Aorta (tissue), 5 donors: ENCODE measurements at regions not wholly inside any gene's neighbourhood (a gene's known extent, or its start where the extent isn't known, plus 50 kb on each side); places are given as distances from the start of the nearest gene placed in this dataset.

Experiments used
- ATAC-seq: fragments of 200-7000 bp; cut with Tn5 transposase; one replicate; pipeline ENCODE4 v1.9.1; 2022; ENCODE audit warnings: moderate library complexity; ENCODE audit not compliant: low FRiP score
- DNase-seq, 2 donors: peaks; one replicate each; pipeline ENCODE4 v3.0.0-alpha.2; 2020
- H3K27ac ChIP-seq, 2 donors: one replicate each; pipeline ENCODE4 v1.5.1; 2013; ENCODE audit warnings: low read length in 2 of 2, mild to moderate bottlenecking in 2 of 2, moderate library complexity in 2 of 2, control low read depth in 1 of 2, inconsistent platforms in 1 of 2, low read depth in 1 of 2
- H3K27me3 ChIP-seq, 2 donors: one replicate each; pipeline ENCODE4 v1.6.1; 2013; ENCODE audit warnings: control low read depth in 1 of 2, low read length in 1 of 2, mild to moderate bottlenecking in 1 of 2, moderate library complexity in 1 of 2; ENCODE audit not compliant: insufficient read depth in 2 of 2, control insufficient read depth in 1 of 2
- H3K36me3 ChIP-seq, 2 donors: one replicate each; pipeline ENCODE4 v1.6.1; 2013; ENCODE audit warnings: control low read depth in 1 of 2, low read length in 1 of 2, mild to moderate bottlenecking in 1 of 2; ENCODE audit not compliant: insufficient read depth in 2 of 2, control insufficient read depth in 1 of 2
- H3K4me1 ChIP-seq, 2 donors: one replicate each; pipeline ENCODE4 v1.6.1; 2013; ENCODE audit warnings: low read length in 2 of 2, control low read depth in 1 of 2, mild to moderate bottlenecking in 1 of 2, moderate library complexity in 1 of 2; ENCODE audit not compliant: insufficient read depth in 2 of 2, control insufficient read depth in 1 of 2
- H3K4me3 ChIP-seq, 2 donors: one replicate each; pipeline ENCODE4 v1.5.1; 2013; ENCODE audit warnings: low read length in 2 of 2, control low read depth in 1 of 2, mild to moderate bottlenecking in 1 of 2
- H3K9me3 ChIP-seq: one replicate; pipeline ENCODE4 v1.6.1; 2013; ENCODE audit warnings: mild to moderate bottlenecking, low read length; ENCODE audit not compliant: control insufficient read depth
- WGBS, 2 donors: extraction: QIAGEN DNeasy Blood & Tissue Kit; methylation state at CpG; one replicate each; pipeline ENCODE4 v1.1.7; 2013; 5-methylcytosine and 5-hydroxymethylcytosine counted together
- intact Hi-C, 2 donors: fragments of 100-400 bp; cut with DNase I; formaldehyde crosslinking; loops; one replicate each; pipeline versions ENCODE4 v1.14.2 to v1.15.0; 2022
- donor health status: healthy with polysubstance abuse.
- donor health status: Bipolar disorder and iron deficiency.
- donor health status: DM: no; HTN: no; CAD: no.
- donor health status: DM: no; HTN: no; CAD: no.
- donor health status: DM: yes; HTN: yes; CAD: no.

DNA sequence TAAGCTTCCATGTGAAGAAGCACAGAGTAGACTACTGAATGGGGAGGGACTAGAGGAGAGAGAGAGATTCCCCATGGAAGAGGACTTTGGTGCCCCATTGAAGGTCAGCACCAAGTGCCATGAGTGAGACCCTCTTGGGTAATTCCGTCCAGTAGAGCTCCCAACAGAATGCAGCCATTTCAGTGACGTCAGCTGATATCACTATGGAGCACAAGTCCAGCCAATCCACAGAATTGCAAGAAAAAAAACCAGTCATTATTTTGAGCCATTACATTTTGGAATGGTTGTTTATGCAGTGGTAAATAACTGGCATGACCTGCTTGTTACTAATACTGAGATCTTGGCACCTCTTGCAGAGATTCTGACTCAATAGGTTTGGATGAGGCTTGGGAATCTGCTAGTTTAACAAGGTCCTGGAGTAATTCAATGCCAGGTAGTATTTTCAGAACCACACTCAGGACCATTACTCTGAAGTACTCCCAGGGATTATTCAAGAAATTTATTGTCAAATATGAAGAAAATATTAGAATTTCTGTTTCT is 52.6 kb upstream of the SP8 start:
- DNase-seq, result no peak

DNA sequence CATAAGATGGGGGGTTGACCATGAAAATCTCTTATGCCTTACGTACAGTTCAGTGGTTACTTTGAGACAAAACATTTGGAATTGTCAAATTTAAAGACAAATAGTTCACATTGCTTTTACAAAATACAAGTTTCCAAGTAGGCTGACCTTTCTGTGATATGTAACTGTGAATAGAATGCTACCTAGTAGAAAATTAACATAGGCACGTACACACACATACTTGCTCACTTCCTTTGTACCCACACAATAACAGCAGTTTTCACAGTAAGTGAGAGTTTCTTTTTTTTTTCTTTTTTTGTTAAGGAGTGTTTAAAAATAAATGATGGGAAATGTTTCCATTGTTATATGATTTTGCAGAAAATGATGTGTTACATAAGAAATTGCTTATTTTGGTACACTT is 53.3 kb upstream of the SP8 start:
- H3K9me3 ChIP-seq, result no peaks in the 10 kb centered on the region

More for the DNA sequence above, 52.6 kb upstream of the SP8 start:
- Histone ChIP-seq H3K4me3 (no peak overlapping the region), H3K27ac (no peak overlapping the region), H3K27me3 (peaks cover 0 to 2% of the 10 kb centered on the region in 2 donors), H3K36me3 (no peaks in the 10 kb centered on the region), H3K9me3 (no peaks in the 10 kb centered on the region), H3K4me1 (no peaks in the 10 kb centered on the region)
- intact Hi-C loops, result no loop called here
- 73 to 80% methylated on average over 2 of the region's 2 CpGs for WGBS, 2 donors
- ATAC-seq, result no peak

DNA sequence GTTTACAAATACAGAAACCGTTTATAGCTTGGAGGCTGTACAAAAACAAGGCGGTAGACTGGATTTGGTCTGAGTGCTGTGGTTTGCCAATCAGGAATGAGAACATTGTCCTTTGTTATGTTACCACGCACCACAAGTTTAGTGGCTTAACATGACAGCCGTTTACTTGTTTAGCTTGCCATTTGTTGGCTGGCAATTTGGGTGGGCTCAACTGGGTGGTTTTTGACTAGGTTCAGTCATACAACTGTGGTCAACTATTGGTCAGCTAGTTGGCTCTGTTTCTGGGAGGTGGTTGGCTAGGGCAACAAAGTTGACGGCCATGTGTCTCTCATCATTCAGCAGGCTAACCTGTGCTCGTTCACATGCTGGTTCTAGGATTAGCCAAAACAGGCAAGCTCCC is 60.1 kb upstream of the SP8 start:
- Histone ChIP-seq H3K9me3 (no peaks in the 10 kb centered on the region), H3K4me3 (no peak overlapping the region), H3K27ac (no peak overlapping the region), H3K36me3 (no peaks in the 10 kb centered on the region), H3K4me1 (no peaks in the 10 kb centered on the region), H3K27me3 (no peaks in the 10 kb centered on the region)
- intact Hi-C loops, result no loop called here
- ATAC-seq, result no peak
- DNase-seq, result no peak
- 79 to 85% methylated on average over 6 of the region's 6 CpGs for WGBS, 2 donors

More for the DNA sequence above, 53.3 kb upstream of the SP8 start:
- no peak for ATAC-seq
- intact Hi-C loops, result no loop called here
- no peak overlapping the region for H3K4me3 ChIP-seq
- DNase-seq, result no peak
- no peaks in the 10 kb centered on the region for H3K36me3 ChIP-seq
- 19 to 25% methylated on average over 2 of the region's 2 CpGs for WGBS, 2 donors
- H3K27me3 ChIP-seq, result peaks cover 0 to 2% of the 10 kb centered on the region in 2 donors
- H3K27ac ChIP-seq, result no peak overlapping the region
- H3K4me1 ChIP-seq, result no peaks in the 10 kb centered on the region

DNA sequence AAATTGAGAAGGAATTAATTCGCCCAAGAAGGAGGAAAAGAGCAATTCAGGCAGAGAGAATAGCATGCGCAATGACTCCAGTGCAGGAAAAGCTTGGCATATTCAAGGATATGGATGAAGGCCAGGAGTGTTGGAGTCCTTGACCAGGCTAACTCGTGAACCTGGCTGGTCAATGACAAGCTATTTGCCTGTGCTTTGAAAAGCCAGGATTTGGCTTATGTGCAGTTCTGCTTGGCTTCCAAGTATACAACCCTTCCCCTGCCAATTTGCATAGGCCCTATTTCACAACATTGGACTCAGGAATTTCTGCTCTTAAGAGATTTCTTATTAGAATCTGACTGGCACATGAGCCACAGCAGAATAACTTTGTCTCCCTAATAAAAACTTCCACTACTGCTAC is 72.3 kb upstream of the SP8 start:
- Histone ChIP-seq H3K4me3 (no peak overlapping the region), H3K36me3 (no peaks in the 10 kb centered on the region), H3K27me3 (no peaks in the 10 kb centered on the region), H3K27ac (no peak overlapping the region), H3K4me1 (no peaks in the 10 kb centered on the region), H3K9me3 (no peaks in the 10 kb centered on the region)
- 68% methylated on average over 3 of the region's 3 CpGs for WGBS, 2 donors
- DNase-seq (no peak), ATAC-seq (no peak)
- intact Hi-C loops, result no loop called here

DNA sequence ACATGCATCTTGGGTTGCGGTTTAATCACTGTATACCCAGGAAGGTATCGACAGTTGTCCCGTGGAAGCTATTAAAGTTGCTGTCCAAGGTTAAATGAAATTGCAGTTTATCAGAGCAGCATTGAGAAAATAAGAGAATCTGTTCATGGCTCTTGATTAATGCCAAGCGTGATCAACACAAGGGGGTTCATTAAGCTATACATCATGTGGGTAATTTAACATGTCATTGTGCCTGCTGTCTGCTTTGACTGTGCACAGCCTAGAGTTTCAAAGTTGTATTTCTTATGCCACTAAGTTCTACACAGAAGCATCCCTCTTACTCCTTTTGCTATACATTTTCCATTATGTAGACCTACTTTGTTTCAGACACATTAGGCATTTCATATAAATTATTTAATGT is 74.8 kb upstream of the SP8 start:
- Histone ChIP-seq H3K36me3 (no peaks in the 10 kb centered on the region), H3K27me3 (no peaks in the 10 kb centered on the region), H3K9me3 (no peaks in the 10 kb centered on the region), H3K4me1 (no peaks in the 10 kb centered on the region), H3K4me3 (no peak overlapping the region), H3K27ac (no peak overlapping the region)
- 54 to 61% methylated on average over 4 of the region's 4 CpGs for WGBS, 2 donors
- intact Hi-C loops, result no loop called here
- DNase-seq, result no peak
- no peak for ATAC-seq

DNA sequence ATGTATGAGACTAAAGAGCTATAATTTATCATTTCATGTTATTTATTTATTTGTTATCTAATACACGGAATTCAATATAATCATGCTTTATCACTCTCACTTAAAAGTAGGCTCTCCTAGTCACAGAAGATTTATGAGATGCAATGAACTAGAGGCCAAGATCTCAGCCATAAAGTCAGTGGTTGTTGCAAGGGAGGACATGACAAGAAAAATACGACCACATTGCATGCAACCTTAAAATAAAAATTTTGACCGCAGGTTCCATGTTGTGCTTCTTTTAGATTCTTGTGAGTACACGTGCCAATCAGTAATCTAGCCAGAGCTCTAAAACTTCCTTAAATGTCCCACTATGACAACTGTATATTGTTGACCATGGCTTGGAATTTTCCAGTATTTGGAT is 75.9 kb upstream of the SP8 start:
- Histone ChIP-seq H3K4me1 (no peaks in the 10 kb centered on the region), H3K27ac (no peak overlapping the region), H3K27me3 (no peaks in the 10 kb centered on the region), H3K4me3 (no peak overlapping the region), H3K36me3 (no peaks in the 10 kb centered on the region), H3K9me3 (no peaks in the 10 kb centered on the region)
- no peak for DNase-seq
- 22 to 33% methylated on average over 4 of the region's 4 CpGs for WGBS, 2 donors
- intact Hi-C loops, result no loop called here
- ATAC-seq, result no peak

DNA sequence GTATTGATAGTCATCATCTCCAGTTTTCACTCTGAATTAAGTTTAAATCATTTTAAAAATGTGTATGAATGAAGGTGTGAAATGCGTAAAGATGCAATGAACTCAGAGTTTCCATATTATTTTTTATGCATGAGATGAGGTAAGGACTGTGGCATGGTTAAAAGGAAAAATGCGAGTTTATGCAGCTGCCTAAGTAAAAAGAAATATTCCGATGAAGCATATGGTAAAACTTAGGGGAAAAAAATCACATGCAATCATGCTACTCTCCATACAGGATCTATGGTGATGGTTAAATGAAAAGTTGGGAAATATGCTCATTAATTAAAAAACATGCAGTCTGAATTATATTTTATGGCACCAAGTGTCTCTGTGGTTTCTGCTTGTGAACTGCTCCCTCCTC is 77.5 kb upstream of the SP8 start:
- no peak overlapping the region for H3K4me3 ChIP-seq
- no peak for ATAC-seq
- H3K27ac ChIP-seq, result no peak overlapping the region
- H3K4me1 ChIP-seq, result no peaks in the 10 kb centered on the region
- no peaks in the 10 kb centered on the region for H3K27me3 ChIP-seq
- no peak for DNase-seq
- intact Hi-C loops, result no loop called here
- no peaks in the 10 kb centered on the region for H3K9me3 ChIP-seq
- H3K36me3 ChIP-seq, result no peaks in the 10 kb centered on the region
- WGBS, 2 donors, result 86 to 94% methylated on average over 3 of the region's 3 CpGs

DNA sequence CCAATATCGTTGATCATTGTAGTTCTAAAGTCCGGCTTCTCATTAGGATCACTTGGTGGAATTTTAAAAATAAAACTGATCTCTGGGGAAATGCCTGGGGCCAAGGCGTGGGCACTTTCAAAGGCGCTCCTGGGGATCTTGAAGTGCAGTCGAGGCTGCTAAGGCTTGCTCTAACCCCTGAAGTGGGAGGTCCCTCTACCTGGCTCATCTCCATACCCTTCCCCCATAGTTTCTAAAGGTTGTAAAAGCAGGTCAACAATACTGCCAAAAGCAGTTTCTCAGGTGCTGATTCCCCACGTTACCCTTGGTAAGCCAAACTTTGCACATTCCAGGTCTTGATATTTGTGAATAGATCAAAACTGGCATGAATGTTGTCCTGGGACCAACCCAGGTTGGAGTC is 79.0 kb upstream of the SP8 start:
- H3K4me3 ChIP-seq, result no peak overlapping the region
- DNase-seq (no peak), ATAC-seq (no peak)
- H3K36me3 ChIP-seq, result no peaks in the 10 kb centered on the region
- H3K27me3 ChIP-seq, result no peaks in the 10 kb centered on the region
- intact Hi-C loops, result no loop called here
- no peaks in the 10 kb centered on the region for H3K4me1 ChIP-seq
- H3K9me3 ChIP-seq, result no peaks in the 10 kb centered on the region
- H3K27ac ChIP-seq, result no peak overlapping the region
- WGBS, 2 donors, result 59 to 72% methylated on average over 6 of the region's 6 CpGs

DNA sequence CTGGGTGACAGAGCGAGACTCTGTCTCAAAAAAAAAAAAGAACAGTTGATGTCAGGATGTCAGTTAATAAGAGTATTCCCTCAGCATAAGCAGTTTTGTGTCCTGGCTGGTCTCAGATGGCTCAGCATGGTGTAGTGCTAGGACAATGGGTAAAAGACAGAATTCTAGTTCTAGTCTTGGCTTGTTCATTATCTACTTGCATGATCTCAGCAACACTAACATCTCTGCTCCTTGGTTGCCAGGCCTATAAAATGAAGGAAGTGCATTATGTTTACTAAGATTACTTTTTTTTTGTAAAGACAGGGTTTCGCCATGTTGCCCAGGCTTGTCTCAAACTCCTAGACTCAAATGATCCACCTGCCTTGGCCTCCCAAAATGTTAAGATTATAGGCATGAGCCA is 84.3 kb upstream of the SP8 start:
- intact Hi-C loops, result no loop called here
- 90 to 92% methylated on average over 2 of the region's 2 CpGs for WGBS, 2 donors

More for the DNA sequence above, 84.3 kb upstream of the SP8 start:
- Histone ChIP-seq H3K9me3 (no peaks in the 10 kb centered on the region), H3K36me3 (no peaks in the 10 kb centered on the region), H3K27ac (no peak overlapping the region), H3K27me3 (no peaks in the 10 kb centered on the region), H3K4me1 (no peaks in the 10 kb centered on the region), H3K4me3 (no peak overlapping the region)
- no peak for DNase-seq
- no peak for ATAC-seq
